Gastrocnemius medialis (tissue), 4 donors: ENCODE measurements at regions not wholly inside any gene's neighbourhood (a gene's known extent, or its start where the extent isn't known, plus 50 kb on each side); places are given as distances from the start of the nearest gene placed in this dataset.

Source experiments
- CTCF ChIP-seq, 5 experiments: fragments of 450-650 bp in 3 of 5; fragments of 200-600 bp in 2 of 5; sonication (generic) in 2 of 5; IDR thresholded peaks in 4 of 5; conservative IDR thresholded peaks in 1 of 5; 1 replicate in 4 of 5; 2 replicates in 1 of 5; pipeline ENCODE4 v1.5.1; 2016 to 2019; ENCODE audit warnings: antibody characterized with exemption in 5 of 5, mild to moderate bottlenecking in 3 of 5, moderate library complexity in 3 of 5
- POLR2A ChIP-seq, 2 donors: fragments of 450-650 bp; IDR thresholded peaks; one replicate each; pipeline ENCODE4 v1.6.1; 2017; ENCODE audit warnings: antibody characterized with exemption in 2 of 2, mild to moderate bottlenecking in 2 of 2, moderate library complexity in 2 of 2

DNA sequence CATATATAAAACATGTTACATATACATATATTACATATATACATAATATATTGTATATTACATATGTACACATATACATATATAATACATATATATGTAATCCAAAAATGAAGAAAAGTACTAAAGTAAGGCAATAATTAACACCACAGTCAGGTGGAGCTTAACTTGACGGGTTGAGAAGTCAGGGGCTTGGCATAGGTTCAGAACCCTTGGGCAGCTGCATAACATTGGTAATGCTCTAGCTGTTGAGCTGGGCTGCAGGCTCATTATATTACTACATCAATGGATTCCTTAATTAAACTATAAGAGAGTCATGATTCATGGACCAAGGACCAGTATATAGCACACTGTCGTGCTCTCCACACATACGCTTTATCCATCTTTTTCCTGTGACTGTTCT lies 435.2 kb upstream of the ADAMTS16 start:
- TF ChIP-seq CTCF (IDR thresholded peaks at IDR 0.05 in 4 of 5, conservative IDR thresholded peaks at IDR 0.05 in 1 of 5) (no peak), POLR2A (IDR thresholded peaks at IDR 0.05) (no peak)
